ENCODE measurements at regions not wholly inside any gene's neighbourhood (a gene's known extent, or its start where the extent isn't known, plus 50 kb on each side); places are given as distances from the start of the nearest gene placed in this dataset.

DNA sequence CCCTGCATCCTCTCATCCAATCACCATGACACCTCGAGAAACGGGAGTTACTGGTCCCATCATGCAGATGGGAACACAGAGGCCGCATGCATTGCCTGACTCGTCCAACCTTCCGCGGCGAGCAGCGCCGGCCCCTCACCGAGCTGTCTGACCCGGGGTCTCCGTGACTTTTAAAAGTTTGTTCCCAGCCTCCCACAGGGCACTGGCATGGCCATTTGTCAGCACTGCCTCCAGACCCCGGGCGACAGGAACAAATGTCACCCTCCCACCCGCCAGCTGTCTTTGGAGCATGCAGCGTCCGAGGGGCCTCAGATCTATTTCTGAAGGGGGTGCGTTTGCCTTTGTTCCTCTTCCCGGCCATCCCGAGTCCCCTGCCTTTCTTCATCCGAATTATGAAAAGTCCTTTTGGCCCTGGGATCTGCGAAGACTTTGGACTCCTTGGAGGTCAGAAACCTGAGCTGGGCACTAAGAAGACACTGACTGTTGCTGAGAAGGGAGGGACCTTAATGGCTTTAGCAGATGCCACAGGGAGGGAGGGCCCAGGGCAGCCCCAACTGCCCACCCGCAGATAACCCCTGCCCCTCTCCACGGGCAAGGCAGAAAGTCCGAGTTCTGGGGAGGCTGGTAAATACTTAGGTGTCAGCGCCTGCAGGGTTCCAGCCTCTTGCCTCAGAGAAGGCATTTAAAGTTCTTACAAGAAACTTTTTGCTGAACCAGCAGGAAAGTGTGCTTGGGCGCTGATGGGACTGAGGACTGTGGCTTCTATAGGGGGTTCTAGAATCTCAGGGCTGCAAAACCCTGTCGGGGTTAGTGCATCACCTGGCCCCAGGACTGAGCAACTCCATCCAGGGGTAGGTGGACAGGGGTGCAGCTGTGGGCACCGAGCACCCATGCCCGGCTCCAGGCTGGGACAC lies 348.1 kb downstream of the FOXL1 start:
- TF ChIP-seq, protein P1, sequence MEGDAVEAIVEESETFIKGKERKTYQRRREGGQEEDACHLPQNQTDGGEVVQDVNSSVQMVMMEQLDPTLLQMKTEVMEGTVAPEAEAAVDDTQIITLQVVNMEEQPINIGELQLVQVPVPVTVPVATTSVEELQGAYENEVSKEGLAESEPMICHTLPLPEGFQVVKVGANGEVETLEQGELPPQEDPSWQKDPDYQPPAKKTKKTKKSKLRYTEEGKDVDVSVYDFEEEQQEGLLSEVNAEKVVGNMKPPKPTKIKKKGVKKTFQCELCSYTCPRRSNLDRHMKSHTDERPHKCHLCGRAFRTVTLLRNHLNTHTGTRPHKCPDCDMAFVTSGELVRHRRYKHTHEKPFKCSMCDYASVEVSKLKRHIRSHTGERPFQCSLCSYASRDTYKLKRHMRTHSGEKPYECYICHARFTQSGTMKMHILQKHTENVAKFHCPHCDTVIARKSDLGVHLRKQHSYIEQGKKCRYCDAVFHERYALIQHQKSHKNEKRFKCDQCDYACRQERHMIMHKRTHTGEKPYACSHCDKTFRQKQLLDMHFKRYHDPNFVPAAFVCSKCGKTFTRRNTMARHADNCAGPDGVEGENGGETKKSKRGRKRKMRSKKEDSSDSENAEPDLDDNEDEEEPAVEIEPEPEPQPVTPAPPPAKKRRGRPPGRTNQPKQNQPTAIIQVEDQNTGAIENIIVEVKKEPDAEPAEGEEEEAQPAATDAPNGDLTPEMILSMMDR (IDR thresholded peaks at IDR 0.05) = no peak
- TF ChIP-seq POLR2A (IDR thresholded peaks at IDR 0.05) = no peak

Data from heart left ventricle (tissue), 13 donors.